CD14-positive monocyte (primary cell): ENCODE measurements at regions not wholly inside any gene's neighbourhood (a gene's known extent, or its start where the extent isn't known, plus 50 kb on each side); places are given as distances from the start of the nearest gene placed in this dataset.
"Not testable (repeated sequence)": the region's sequence is repeated elsewhere in the genome, so short reads cannot be mapped to it uniquely, and the experiment has no call there.

Source experiments
- DNase-seq, 3 donors: peaks; one replicate each; pipeline ENCODE4 v3.0.0-alpha.2; 2011 to 2022
- H2AFZ ChIP-seq: 2 replicates; pipeline ENCODE4 v1.6.0; 2012; ENCODE audit warnings: mild to moderate bottlenecking, low read depth, low read length, inconsistent platforms; ENCODE audit not compliant: insufficient read depth, poor library complexity, severe bottlenecking
- H3K27ac ChIP-seq, 2 donors: 1 replicate in 1 of 2; 2 replicates in 1 of 2; pipeline ENCODE4 v1.5.1; 2012 to 2013; ENCODE audit warnings: low read length in 2 of 2, control low read depth in 1 of 2, inconsistent platforms in 1 of 2, low read depth in 1 of 2, mild to moderate bottlenecking in 1 of 2
- H3K27me3 ChIP-seq, 2 donors: one replicate each; pipeline versions ENCODE4 v1.6.0 to v1.6.1; 2011 to 2013; ENCODE audit warnings: low read length in 2 of 2; ENCODE audit not compliant: control insufficient read depth in 2 of 2, insufficient read depth in 2 of 2
- H3K36me3 ChIP-seq, 2 donors: replicated peaks in 1 of 2; 1 replicate in 1 of 2; 2 replicates in 1 of 2; pipeline versions ENCODE4 v1.5.1 to v1.6.1; 2012 to 2013; ENCODE audit warnings: low read length in 2 of 2, control low read depth in 1 of 2, inconsistent platforms in 1 of 2, mild to moderate bottlenecking in 1 of 2; ENCODE audit not compliant: insufficient read depth in 2 of 2, control insufficient read depth in 1 of 2
- H3K4me1 ChIP-seq, 2 donors: 1 replicate in 1 of 2; 2 replicates in 1 of 2; pipeline versions ENCODE4 v1.5.1 to v1.6.1; 2012 to 2013; ENCODE audit warnings: low read length in 2 of 2, control low read depth in 1 of 2, inconsistent platforms in 1 of 2, mild to moderate bottlenecking in 1 of 2, moderate library complexity in 1 of 2; ENCODE audit not compliant: insufficient read depth in 2 of 2, control insufficient read depth in 1 of 2
- H3K4me2 ChIP-seq: replicated peaks from 2 replicates; pipeline ENCODE3; 2012; ENCODE audit warnings: low read length, moderate library complexity, mild to moderate bottlenecking; ENCODE audit not compliant: poor library complexity, severe bottlenecking; ENCODE audit errors: extremely low read depth
- H3K4me3 ChIP-seq, 3 experiments: fragments of 200-600 bp in 1 of 3; sonication (generic) in 1 of 3; replicated peaks in 1 of 3; 1 replicate in 2 of 3; 2 replicates in 1 of 3; pipeline ENCODE4 v1.5.1; 2011 to 2013; ENCODE audit warnings: low read length in 3 of 3, mild to moderate bottlenecking in 3 of 3, control low read depth in 2 of 3, low read depth in 2 of 3, inconsistent platforms in 1 of 3, moderate library complexity in 1 of 3
- H3K79me2 ChIP-seq: 2 replicates; pipeline ENCODE4 v1.6.0; 2012; ENCODE audit warnings: mild to moderate bottlenecking, control low read depth, inconsistent platforms, low read length, moderate library complexity; ENCODE audit not compliant: insufficient read depth
- H3K9ac ChIP-seq: 2 replicates; pipeline ENCODE4 v1.6.0; 2017; ENCODE audit warnings: low read length, mild to moderate bottlenecking; ENCODE audit not compliant: insufficient read depth, poor library complexity, severe bottlenecking
- H3K9me3 ChIP-seq, 2 donors: replicated peaks in 1 of 2; 1 replicate in 1 of 2; 2 replicates in 1 of 2; pipeline versions ENCODE4 v1.5.1 to v1.6.1; 2012 to 2013; ENCODE audit warnings: low read length in 2 of 2, control low read depth in 1 of 2; ENCODE audit not compliant: control insufficient read depth in 1 of 2, insufficient read depth in 1 of 2
- H4K20me1 ChIP-seq: 2 replicates; pipeline ENCODE4 v1.6.0; 2012; ENCODE audit warnings: mild to moderate bottlenecking, low read length, control low read depth, moderate library complexity; ENCODE audit not compliant: insufficient read depth
- H3K27ac Mint-ChIP-seq, 7 donors: one replicate each; pipeline ENCODE4 v1.8.0; 2020; ENCODE audit warnings: mild to moderate bottlenecking in 7 of 7, mixed read lengths in 7 of 7, moderate library complexity in 6 of 7, inconsistent platforms in 2 of 7
- H3K27me3 Mint-ChIP-seq, 3 donors: one replicate each; pipeline ENCODE4 v1.8.0; 2021 to 2022; ENCODE audit warnings: low read depth in 3 of 3, mild to moderate bottlenecking in 3 of 3, mixed read lengths in 3 of 3, moderate library complexity in 3 of 3, inconsistent platforms in 1 of 3
- H3K36me3 Mint-ChIP-seq, 2 donors: one replicate each; pipeline ENCODE4 v1.8.0; 2020; ENCODE audit warnings: mixed read lengths in 2 of 2, inconsistent platforms in 1 of 2, mild to moderate bottlenecking in 1 of 2
- H3K4me1 Mint-ChIP-seq: one replicate; pipeline ENCODE4 v1.8.0; 2020; ENCODE audit warnings: mild to moderate bottlenecking, mixed read lengths
- H3K4me3 Mint-ChIP-seq, 2 donors: one replicate each; pipeline ENCODE4 v1.8.0; 2020; ENCODE audit warnings: mild to moderate bottlenecking in 2 of 2, mixed read lengths in 2 of 2, moderate library complexity in 1 of 2
- H3K9me3 Mint-ChIP-seq, 7 donors: one replicate each; pipeline ENCODE4 v1.8.0; 2020 to 2022; ENCODE audit warnings: mixed read lengths in 7 of 7, mild to moderate bottlenecking in 6 of 7, moderate library complexity in 6 of 7, inconsistent platforms in 2 of 7
- WGBS: methylation state at CpG from one replicate; pipeline ENCODE4 v1.1.5; 2013; ENCODE audit warnings: missing lambda C conversion rate; ENCODE audit not compliant: insufficient coverage; 5-methylcytosine and 5-hydroxymethylcytosine counted together
- intact Hi-C, 2 donors: fragments of 100-400 bp; cut with micrococcal nuclease; formaldehyde crosslinking; loops; one replicate each; pipeline versions ENCODE4 v1.15.0 to v1.15.1; 2023
- TF ChIP-seq, protein P1 (sequence below): fragments of 200-600 bp; IDR thresholded peaks from one replicate; pipeline ENCODE4 v1.8.0; 2022; ENCODE audit warnings: antibody characterized with exemption, mild to moderate bottlenecking

DNA sequence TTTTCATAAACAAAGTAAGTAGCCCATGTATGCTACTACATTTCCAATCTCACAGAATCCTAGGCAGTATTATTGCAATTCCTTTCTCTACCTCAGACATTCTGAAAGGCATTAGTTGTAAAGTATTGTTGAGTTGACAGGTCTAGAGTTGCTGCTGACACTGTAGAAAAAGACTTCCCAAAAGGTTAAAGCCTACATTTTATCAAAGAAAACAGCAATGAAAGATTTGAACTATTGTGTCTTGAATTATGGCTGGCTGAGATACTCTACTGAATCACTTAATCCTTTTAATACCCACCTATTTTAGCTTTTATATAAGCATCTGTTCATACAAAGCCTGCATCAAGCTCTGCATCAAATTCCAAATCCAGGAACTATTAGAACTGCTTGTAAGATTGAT, 1082.0 kb downstream of the OLFM4 start:
- TF ChIP-seq, protein P1, sequence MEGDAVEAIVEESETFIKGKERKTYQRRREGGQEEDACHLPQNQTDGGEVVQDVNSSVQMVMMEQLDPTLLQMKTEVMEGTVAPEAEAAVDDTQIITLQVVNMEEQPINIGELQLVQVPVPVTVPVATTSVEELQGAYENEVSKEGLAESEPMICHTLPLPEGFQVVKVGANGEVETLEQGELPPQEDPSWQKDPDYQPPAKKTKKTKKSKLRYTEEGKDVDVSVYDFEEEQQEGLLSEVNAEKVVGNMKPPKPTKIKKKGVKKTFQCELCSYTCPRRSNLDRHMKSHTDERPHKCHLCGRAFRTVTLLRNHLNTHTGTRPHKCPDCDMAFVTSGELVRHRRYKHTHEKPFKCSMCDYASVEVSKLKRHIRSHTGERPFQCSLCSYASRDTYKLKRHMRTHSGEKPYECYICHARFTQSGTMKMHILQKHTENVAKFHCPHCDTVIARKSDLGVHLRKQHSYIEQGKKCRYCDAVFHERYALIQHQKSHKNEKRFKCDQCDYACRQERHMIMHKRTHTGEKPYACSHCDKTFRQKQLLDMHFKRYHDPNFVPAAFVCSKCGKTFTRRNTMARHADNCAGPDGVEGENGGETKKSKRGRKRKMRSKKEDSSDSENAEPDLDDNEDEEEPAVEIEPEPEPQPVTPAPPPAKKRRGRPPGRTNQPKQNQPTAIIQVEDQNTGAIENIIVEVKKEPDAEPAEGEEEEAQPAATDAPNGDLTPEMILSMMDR, result no peak
- Mint-ChIP-seq H3K4me3 (no peak overlapping the region), H3K36me3 (no peaks in the 10 kb centered on the region), H3K9me3 (peaks cover 0 to 3% (median 1%) of the 10 kb centered on the region in 7 donors), H3K27ac (no peak overlapping the region), H3K4me1 (no peaks in the 10 kb centered on the region), H3K27me3 (no peaks in the 10 kb centered on the region)
- Histone ChIP-seq H3K4me2 (no peak overlapping the region), H3K4me1 (no peaks in the 10 kb centered on the region), H3K27me3 (no peaks in the 10 kb centered on the region), H3K79me2 (no peaks in the 10 kb centered on the region), H3K27ac (no peak overlapping the region), H3K9me3 (no peaks in the 10 kb centered on the region), H3K9ac (no peak overlapping the region), H4K20me1 (no peaks in the 10 kb centered on the region), H3K4me3 (no peak overlapping the region), H2AFZ (no peak overlapping the region), H3K36me3 (no peaks in the 10 kb centered on the region)
- DNase-seq, result no peak
- intact Hi-C loops, result no loop called here

DNA sequence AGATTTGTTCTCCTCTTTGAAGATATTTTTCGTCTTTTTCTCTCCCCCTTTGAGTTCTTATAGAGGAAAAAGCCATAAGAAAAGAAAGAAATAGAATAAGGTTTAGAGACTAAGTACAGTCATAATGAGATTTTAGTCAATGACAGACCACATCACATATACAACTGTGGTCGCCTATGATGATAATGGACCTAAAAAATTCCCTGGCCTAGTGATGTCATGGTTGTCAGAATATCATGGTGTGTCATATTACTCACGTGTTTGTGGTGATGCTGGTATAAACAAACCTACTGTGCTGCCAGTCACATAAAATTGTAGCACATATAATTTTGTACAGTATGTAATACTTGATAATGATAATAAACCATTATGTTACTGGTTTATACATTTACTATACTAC, 1096.1 kb downstream of the OLFM4 start:
- H3K79me2 ChIP-seq, result no peaks in the 10 kb centered on the region
- no peaks in the 10 kb centered on the region for H3K4me1 ChIP-seq
- Mint-ChIP-seq H3K4me3 (no peak overlapping the region), H3K4me1 (no peaks in the 10 kb centered on the region), H3K27me3 (no peaks in the 10 kb centered on the region), H3K27ac (no peak overlapping the region), H3K9me3 (peaks cover 4 to 14% (median 6%) of the 10 kb centered on the region in 7 donors), H3K36me3 (no peaks in the 10 kb centered on the region)
- no peaks in the 10 kb centered on the region for H3K36me3 ChIP-seq
- no peak overlapping the region for H3K4me3 ChIP-seq
- TF ChIP-seq, protein P1, result no peak
- no peak overlapping the region for H3K4me2 ChIP-seq
- H2AFZ ChIP-seq, result no peak overlapping the region
- intact Hi-C loops, result no loop called here
- no peak overlapping the region for H3K27ac ChIP-seq
- H3K9me3 ChIP-seq, result peaks cover 0 to 4% of the 10 kb centered on the region in 2 donors
- H4K20me1 ChIP-seq, result no peaks in the 10 kb centered on the region
- DNase-seq, result no peak
- no peaks in the 10 kb centered on the region for H3K27me3 ChIP-seq
- no peak overlapping the region for H3K9ac ChIP-seq
- no CpG with 5 or more reads among the region's 3 CpGs for WGBS

DNA sequence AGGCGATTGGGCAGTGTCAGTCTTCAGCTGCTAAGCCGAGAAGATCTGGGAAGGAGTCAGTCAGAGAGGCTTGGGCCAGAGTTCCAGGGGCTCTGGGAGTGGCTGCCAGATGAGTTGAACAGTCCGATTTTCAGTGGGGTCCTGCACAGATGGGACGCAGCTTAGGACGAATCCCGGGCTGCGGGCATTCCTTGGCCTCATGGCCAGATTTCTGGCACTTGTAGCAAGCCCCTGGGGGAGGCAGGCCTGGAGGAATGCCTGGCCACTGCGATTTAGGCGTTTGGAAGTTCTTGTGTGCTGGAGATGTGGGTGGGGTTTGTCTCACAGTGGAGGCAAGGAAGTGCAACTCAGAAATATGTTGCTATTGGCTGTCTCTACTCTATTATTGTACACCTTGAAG, 1102.3 kb downstream of the OLFM4 start:
- H3K27me3 ChIP-seq, H3K9ac ChIP-seq, H3K36me3 ChIP-seq, DNase-seq, H3K9me3 ChIP-seq, intact Hi-C loops, H3K27ac ChIP-seq, H3K79me2 ChIP-seq, H3K4me3 Mint-ChIP-seq, H3K4me2 ChIP-seq, H2AFZ ChIP-seq, H3K27me3 Mint-ChIP-seq, H4K20me1 ChIP-seq, H3K4me1 ChIP-seq, H3K36me3 Mint-ChIP-seq, H3K4me3 ChIP-seq, H3K27ac Mint-ChIP-seq, H3K4me1 Mint-ChIP-seq: not testable (repeated sequence)
- H3K9me3 Mint-ChIP-seq, result peaks cover 10 to 27% (median 12%) of the 10 kb centered on the region in 7 donors
- WGBS, result 74% methylated on average over 2 of the region's 9 CpGs

DNA sequence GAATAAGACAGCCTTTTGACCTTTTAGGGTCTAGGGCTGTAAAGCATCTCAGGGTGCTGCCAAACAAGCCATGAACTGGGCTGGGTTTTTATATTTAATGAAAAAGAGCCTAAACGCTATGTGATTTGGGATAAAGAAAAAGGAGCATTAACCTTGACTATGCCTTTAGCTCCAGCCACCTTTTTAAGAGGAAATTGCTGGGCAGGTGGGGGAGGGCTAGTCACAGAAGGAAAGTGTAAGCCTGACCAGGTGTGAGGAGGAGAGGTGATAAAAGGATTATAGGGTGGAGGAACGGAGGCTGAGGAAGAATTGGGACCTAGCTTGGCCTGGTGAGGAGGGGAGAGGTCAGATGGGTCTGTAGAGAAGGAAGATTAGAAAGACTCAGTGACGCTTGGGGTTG, 1102.8 kb downstream of the OLFM4 start:
- H3K4me1 ChIP-seq, DNase-seq, H3K79me2 ChIP-seq, H3K27ac Mint-ChIP-seq, H3K4me2 ChIP-seq, H3K27ac ChIP-seq, H3K27me3 Mint-ChIP-seq, H3K27me3 ChIP-seq, H2AFZ ChIP-seq, H4K20me1 ChIP-seq, H3K36me3 Mint-ChIP-seq, H3K9ac ChIP-seq, intact Hi-C loops, H3K4me1 Mint-ChIP-seq, H3K4me3 ChIP-seq, H3K9me3 ChIP-seq, H3K36me3 ChIP-seq, H3K4me3 Mint-ChIP-seq: not testable (repeated sequence)
- 72% methylated on average over 3 of the region's 3 CpGs for WGBS
- peaks cover 7 to 25% (median 12%) of the 10 kb centered on the region in 7 donors for H3K9me3 Mint-ChIP-seq
